ENCODE measurements at regions not wholly inside any gene's neighbourhood (a gene's known extent, or its start where the extent isn't known, plus 50 kb on each side); places are given as distances from the start of the nearest gene placed in this dataset.

- Mint-ChIP-seq H3K27me3 (ENCODE audit: unreplicated experiment) (no peaks in the 10 kb centered on the region), H3K27ac (ENCODE audit: unreplicated experiment) (no peak overlapping the region), H3K9me3 (ENCODE audit: unreplicated experiment) (no peaks in the 10 kb centered on the region), H3K4me1 (ENCODE audit: unreplicated experiment) (no peaks in the 10 kb centered on the region), H3K4me3 (ENCODE audit: unreplicated experiment) (no peak overlapping the region), H3K36me3 (ENCODE audit: low read depth, unreplicated experiment) (no peaks in the 10 kb centered on the region)
- no peak for TF ChIP-seq CTCF (IDR thresholded peaks at IDR 0.05; ENCODE audit: unreplicated experiment)
- no peak for DNase-seq (ENCODE audit: low spot score)
Observed at GRCh38 chr20:24059174-24059573, 70.6 kb upstream of the GGTLC1 start.

- no peak for TF ChIP-seq CTCF (IDR thresholded peaks at IDR 0.05; ENCODE audit: unreplicated experiment)
- no peaks in the 10 kb centered on the region for H3K27me3 Mint-ChIP-seq (ENCODE audit: unreplicated experiment)
- DNase-seq (ENCODE audit: low spot score): no peak
- H3K4me3 Mint-ChIP-seq (ENCODE audit: unreplicated experiment): no peak overlapping the region
- no peak overlapping the region for H3K27ac Mint-ChIP-seq (ENCODE audit: unreplicated experiment)
- H3K4me1 Mint-ChIP-seq (ENCODE audit: unreplicated experiment): no peaks in the 10 kb centered on the region
- no peaks in the 10 kb centered on the region for H3K9me3 Mint-ChIP-seq (ENCODE audit: unreplicated experiment)
- no peaks in the 10 kb centered on the region for H3K36me3 Mint-ChIP-seq (ENCODE audit: low read depth, unreplicated experiment)
Observed at GRCh38 chr20:24056491-24056890, 67.9 kb upstream of the GGTLC1 start.

- H3K36me3 Mint-ChIP-seq (ENCODE audit: low read depth, unreplicated experiment): no peaks in the 10 kb centered on the region
- no peaks in the 10 kb centered on the region for H3K9me3 Mint-ChIP-seq (ENCODE audit: unreplicated experiment)
- H3K27ac Mint-ChIP-seq (ENCODE audit: unreplicated experiment): no peak overlapping the region
- no peak for TF ChIP-seq CTCF (IDR thresholded peaks at IDR 0.05; ENCODE audit: unreplicated experiment)
- H3K4me3 Mint-ChIP-seq (ENCODE audit: unreplicated experiment): no peak overlapping the region
- H3K4me1 Mint-ChIP-seq (ENCODE audit: unreplicated experiment): peaks cover 12% of the 10 kb centered on the region
- DNase-seq (ENCODE audit: low spot score): no peak
- H3K27me3 Mint-ChIP-seq (ENCODE audit: unreplicated experiment): no peaks in the 10 kb centered on the region
Observed at GRCh38 chr20:24052599-24053275, 64.2 kb upstream of the GGTLC1 start.

- no peaks in the 10 kb centered on the region for H3K9me3 Mint-ChIP-seq (ENCODE audit: unreplicated experiment)
- no peaks in the 10 kb centered on the region for H3K36me3 Mint-ChIP-seq (ENCODE audit: low read depth, unreplicated experiment)
- no peak overlapping the region for H3K4me3 Mint-ChIP-seq (ENCODE audit: unreplicated experiment)
- H3K27ac Mint-ChIP-seq (ENCODE audit: unreplicated experiment): no peak overlapping the region
- H3K27me3 Mint-ChIP-seq (ENCODE audit: unreplicated experiment): no peaks in the 10 kb centered on the region
- TF ChIP-seq CTCF (IDR thresholded peaks at IDR 0.05; ENCODE audit: unreplicated experiment): no peak
- H3K4me1 Mint-ChIP-seq (ENCODE audit: unreplicated experiment): peaks cover 12% of the 10 kb centered on the region
- no peak for DNase-seq (ENCODE audit: low spot score)
Observed at GRCh38 chr20:24051160-24051559, 62.6 kb upstream of the GGTLC1 start.

GRCh38 chr20:24050119-24050518, 61.5 kb upstream of the GGTLC1 start:
- H3K36me3 Mint-ChIP-seq (ENCODE audit: low read depth, unreplicated experiment): no peaks in the 10 kb centered on the region
- no peak overlapping the region for H3K4me3 Mint-ChIP-seq (ENCODE audit: unreplicated experiment)
- peaks cover 12% of the 10 kb centered on the region for H3K4me1 Mint-ChIP-seq (ENCODE audit: unreplicated experiment)
- no peaks in the 10 kb centered on the region for H3K9me3 Mint-ChIP-seq (ENCODE audit: unreplicated experiment)
- no peak for TF ChIP-seq CTCF (IDR thresholded peaks at IDR 0.05; ENCODE audit: unreplicated experiment)
- no peak for DNase-seq (ENCODE audit: low spot score)
- no peak overlapping the region for H3K27ac Mint-ChIP-seq (ENCODE audit: unreplicated experiment)
- no peaks in the 10 kb centered on the region for H3K27me3 Mint-ChIP-seq (ENCODE audit: unreplicated experiment)
